SKM-1 (cell line): ENCODE measurements at regions not wholly inside any gene's neighbourhood (a gene's known extent, or its start where the extent isn't known, plus 50 kb on each side); places are given as distances from the start of the nearest gene placed in this dataset.

Source experiments
- DNase-seq: peaks from one replicate; lab custom pipeline; 2025; ENCODE audit not compliant: unreplicated experiment; lab: John Stamatoyannopoulos, UW

- DNase-seq = no peak
Observed at GRCh38 chr1:175894581-175894980, 151.2 kb upstream of the TNR start.

- no peak for DNase-seq
Observed at GRCh38 chr1:175893192-175893591, 149.8 kb upstream of the TNR start.

GRCh38 chr1:175892686-175893085 is 149.3 kb upstream of the TNR start:
- DNase-seq = no peak

GRCh38 chr1:175891783-175892309 is 148.5 kb upstream of the TNR start:
- DNase-seq = no peak

- DNase-seq = no peak
Observed at GRCh38 chr1:175890958-175891357, 147.6 kb upstream of the TNR start.

GRCh38 chr1:175889848-175890247 is 146.5 kb upstream of the TNR start:
- DNase-seq = no peak

GRCh38 chr1:175888996-175889395 is 145.6 kb upstream of the TNR start:
- no peak for DNase-seq

- peak; percentile 10 for DNase-seq
Observed at GRCh38 chr1:175887981-175888428, 144.6 kb upstream of the TNR start.

GRCh38 chr1:175887521-175887920 is 144.1 kb upstream of the TNR start:
- DNase-seq = no peak

GRCh38 chr1:175885326-175885725 is 141.9 kb upstream of the TNR start:
- no peak for DNase-seq

GRCh38 chr1:175884369-175884768 is 141.0 kb upstream of the TNR start:
- no peak for DNase-seq

- DNase-seq = no peak
Observed at GRCh38 chr1:175882192-175882591, 138.8 kb upstream of the TNR start.

- DNase-seq = no peak
Observed at GRCh38 chr1:175881246-175881976, 138.0 kb upstream of the TNR start.

GRCh38 chr1:175878775-175879174 is 135.4 kb upstream of the TNR start:
- no peak for DNase-seq

GRCh38 chr1:175877939-175878737 is 134.7 kb upstream of the TNR start:
- DNase-seq = no peak

GRCh38 chr1:175875556-175875955 is 132.2 kb upstream of the TNR start:
- DNase-seq = no peak

- no peak for DNase-seq
Observed at GRCh38 chr1:175874081-175874480, 130.7 kb upstream of the TNR start.

GRCh38 chr1:175873290-175873935 is 130.0 kb upstream of the TNR start:
- no peak for DNase-seq

- DNase-seq = no peak
Observed at GRCh38 chr1:175872588-175872987, 129.2 kb upstream of the TNR start.

- no peak for DNase-seq
Observed at GRCh38 chr1:175871647-175872046, 128.3 kb upstream of the TNR start.

GRCh38 chr1:175870217-175870616 is 126.8 kb upstream of the TNR start:
- no peak for DNase-seq

GRCh38 chr1:175866776-175867175 is 123.4 kb upstream of the TNR start:
- no peak for DNase-seq
